Thyroid gland (tissue), 4 donors: ENCODE measurements at regions not wholly inside any gene's neighbourhood (a gene's known extent, or its start where the extent isn't known, plus 50 kb on each side); places are given as distances from the start of the nearest gene placed in this dataset.
"Not testable (repeated sequence)": the region's sequence is repeated elsewhere in the genome, so short reads cannot be mapped to it uniquely, and the experiment has no call there.

Experiments
- POLR2A ChIP-seq, 2 donors: fragments of 450-650 bp; IDR thresholded peaks; one replicate each; pipeline ENCODE4 v1.6.1; 2017; ENCODE audit warnings: antibody characterized with exemption in 2 of 2, mild to moderate bottlenecking in 2 of 2, moderate library complexity in 1 of 2
- TF ChIP-seq, protein P1 (sequence below), 6 experiments: fragments of 200-600 bp in 3 of 6; fragments of 450-650 bp in 3 of 6; sonication (generic) in 3 of 6; IDR thresholded peaks; one replicate each; pipeline ENCODE4 v1.5.1; 2016 to 2019; ENCODE audit warnings: antibody characterized with exemption in 6 of 6, mild to moderate bottlenecking in 2 of 6, inconsistent platforms in 1 of 6, moderate library complexity in 1 of 6

DNA sequence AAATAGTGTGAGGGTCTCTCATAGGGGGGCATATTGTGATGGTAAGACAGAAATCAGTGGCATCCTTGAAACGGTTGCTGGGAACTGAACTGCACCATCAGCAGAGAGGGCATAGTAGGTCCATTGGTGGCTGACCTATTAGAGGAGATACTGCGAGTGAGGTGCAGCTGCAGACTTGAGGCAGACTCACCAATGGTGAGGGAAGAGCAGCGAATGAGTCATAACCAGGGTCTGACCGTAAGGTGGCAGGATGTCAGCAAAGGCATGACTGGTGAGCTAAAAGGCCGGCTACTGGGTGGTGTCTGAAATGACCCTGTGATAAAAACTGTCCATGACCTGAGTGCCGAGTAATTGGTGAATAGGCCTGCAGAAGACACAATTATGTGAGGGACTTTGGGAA, 86.7 kb downstream of the TNFRSF13B start:
- TF ChIP-seq, protein P1, sequence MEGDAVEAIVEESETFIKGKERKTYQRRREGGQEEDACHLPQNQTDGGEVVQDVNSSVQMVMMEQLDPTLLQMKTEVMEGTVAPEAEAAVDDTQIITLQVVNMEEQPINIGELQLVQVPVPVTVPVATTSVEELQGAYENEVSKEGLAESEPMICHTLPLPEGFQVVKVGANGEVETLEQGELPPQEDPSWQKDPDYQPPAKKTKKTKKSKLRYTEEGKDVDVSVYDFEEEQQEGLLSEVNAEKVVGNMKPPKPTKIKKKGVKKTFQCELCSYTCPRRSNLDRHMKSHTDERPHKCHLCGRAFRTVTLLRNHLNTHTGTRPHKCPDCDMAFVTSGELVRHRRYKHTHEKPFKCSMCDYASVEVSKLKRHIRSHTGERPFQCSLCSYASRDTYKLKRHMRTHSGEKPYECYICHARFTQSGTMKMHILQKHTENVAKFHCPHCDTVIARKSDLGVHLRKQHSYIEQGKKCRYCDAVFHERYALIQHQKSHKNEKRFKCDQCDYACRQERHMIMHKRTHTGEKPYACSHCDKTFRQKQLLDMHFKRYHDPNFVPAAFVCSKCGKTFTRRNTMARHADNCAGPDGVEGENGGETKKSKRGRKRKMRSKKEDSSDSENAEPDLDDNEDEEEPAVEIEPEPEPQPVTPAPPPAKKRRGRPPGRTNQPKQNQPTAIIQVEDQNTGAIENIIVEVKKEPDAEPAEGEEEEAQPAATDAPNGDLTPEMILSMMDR (IDR thresholded peaks at IDR 0.05) = not testable (repeated sequence)
- not testable (repeated sequence) for TF ChIP-seq POLR2A (IDR thresholded peaks at IDR 0.05)
